ENCODE measurements at regions not wholly inside any gene's neighbourhood (a gene's known extent, or its start where the extent isn't known, plus 50 kb on each side); places are given as distances from the start of the nearest gene placed in this dataset.
"Not testable (repeated sequence)": the region's sequence is repeated elsewhere in the genome, so short reads cannot be mapped to it uniquely, and the experiment has no call there.

DNA sequence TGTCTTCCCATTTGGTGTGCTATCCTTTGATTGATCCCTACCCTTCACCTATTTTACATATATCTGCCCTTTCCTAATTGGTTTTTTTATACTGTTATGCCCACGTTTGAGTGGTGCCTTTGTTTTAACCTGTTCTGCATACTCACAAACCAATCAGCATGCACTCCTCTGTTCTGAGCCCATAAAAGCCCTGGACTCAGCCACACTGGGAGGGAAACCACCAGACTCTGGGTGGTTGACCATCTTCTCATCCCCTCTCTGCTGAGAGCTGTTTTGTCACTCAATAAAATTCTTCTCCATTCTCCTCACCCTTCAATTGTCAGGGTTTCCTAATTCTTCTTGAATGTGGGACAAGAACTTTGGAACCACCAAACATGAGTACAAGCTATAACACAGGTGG lies 989.8 kb downstream of the ADGRL2 start:
- no peak for DNase-seq

DNA sequence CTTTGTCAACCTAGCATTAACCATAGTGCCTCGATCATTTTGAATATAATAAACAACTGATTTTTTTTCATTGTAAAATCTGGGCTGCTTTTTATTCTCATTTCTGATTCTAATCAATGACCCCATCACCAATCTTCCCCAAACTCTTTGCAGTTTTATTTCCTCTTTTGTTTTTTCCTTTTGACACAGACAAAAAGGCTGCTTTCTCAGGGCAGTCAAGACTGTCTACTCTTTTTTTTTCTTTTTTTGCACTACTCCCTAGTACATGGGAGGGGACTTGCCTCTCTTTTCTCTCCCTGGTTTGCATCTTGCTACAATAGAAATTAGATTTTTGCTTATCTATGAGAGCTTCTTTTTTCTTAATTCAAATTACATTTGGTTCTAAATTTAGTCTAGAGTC lies 987.9 kb downstream of the ADGRL2 start:
- DNase-seq, result no peak

DNA sequence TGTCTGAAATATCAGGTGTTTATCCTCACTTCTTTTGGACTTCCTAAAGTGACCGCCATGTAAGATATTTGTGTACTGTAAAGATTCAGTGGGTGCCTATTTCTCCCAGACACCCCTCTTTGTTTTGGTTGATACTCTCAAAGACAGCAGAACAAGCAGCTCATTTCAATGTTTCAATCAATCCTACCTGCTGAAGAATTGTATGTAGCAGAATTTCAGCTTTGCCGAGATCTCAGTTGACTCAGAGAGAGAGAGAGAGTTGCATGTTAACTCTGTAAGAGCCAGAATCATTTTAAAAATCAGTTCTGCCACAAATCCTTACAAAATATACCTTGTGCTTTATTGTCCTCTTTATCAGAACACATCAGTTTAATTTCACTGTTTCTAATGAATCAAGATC lies 987.3 kb downstream of the ADGRL2 start:
- DNase-seq, result no peak

DNA sequence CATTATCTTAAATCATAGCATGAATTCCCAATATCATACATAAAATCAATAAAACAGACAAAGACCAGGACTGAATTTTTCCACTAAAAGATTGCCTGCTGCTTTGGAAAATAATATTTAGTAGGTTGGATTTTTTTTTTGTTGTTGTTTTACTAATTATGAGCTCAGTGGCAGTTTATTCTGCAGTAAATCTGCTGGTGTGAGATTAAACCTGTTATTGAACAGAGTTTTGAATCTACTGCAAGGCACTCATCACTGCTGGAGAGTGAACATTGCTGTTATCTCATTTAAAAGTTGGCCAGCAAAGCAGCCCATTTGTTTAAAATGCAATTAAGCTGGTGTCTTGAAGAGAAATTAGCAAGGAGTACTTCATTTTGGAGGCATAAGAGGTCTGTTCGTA lies 986.1 kb downstream of the ADGRL2 start:
- DNase-seq, result no peak

DNA sequence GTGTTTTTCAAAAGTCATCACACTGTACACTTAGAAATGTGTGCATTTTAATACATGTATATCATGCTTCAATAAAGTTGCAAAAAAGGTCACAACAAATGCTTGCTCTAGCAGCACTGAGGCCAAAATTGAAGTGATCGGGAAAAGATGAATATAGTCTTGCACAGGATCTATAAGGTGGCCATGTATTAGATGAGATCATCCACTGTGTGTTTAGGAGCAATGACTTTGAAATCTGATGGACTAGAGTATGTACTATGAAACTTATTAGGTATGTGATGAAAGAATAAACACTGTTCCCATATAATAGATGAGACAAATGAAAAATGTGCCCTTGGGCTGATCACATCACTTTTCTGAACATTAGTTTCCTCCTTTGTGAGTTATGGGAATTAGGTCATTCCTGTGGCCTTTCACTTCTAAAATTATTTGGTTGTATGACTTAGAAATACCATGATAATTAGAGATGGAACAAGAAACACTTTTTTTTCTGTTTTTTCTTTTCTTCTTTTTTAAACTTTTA lies 984.6 kb downstream of the ADGRL2 start:
- no peak for DNase-seq

DNA sequence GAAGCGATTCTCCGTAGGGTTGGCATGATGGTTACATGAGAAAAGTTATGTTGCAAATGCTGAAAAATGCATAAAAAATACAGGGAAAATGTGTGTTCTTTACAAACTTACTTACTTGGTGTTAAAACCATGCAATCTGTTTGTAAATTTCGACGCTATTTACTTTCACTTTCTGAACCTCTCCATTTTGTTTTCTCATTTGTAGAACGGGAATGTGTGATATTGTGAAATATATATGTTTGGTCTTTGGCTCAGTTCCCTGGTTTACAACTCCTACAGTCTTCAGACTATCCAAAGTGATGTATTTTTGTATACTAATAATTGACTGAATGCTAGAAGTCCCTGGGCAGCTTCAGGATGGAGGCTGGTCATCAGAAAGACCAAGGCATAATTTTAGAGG lies 982.3 kb downstream of the ADGRL2 start:
- no peak for DNase-seq

DNA sequence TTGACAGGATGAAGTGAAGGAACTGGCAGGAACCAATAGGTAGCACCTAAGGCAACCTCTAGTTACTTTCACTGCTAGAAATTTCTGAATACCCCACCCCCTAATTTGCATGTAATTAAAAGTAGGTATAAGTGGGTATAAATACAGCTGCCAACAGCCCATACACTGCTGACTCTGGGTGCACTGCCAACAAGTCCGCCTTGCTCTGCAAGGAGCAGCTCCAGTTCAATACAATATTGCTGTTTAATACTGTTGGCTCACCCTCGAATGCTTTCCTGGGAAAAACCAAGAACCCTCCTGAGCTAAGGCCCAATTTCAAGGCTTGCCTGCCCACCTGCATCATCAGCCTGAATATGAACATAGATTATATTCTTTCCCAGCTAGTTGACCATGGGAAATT lies 981.9 kb downstream of the ADGRL2 start:
- DNase-seq, result no peak

DNA sequence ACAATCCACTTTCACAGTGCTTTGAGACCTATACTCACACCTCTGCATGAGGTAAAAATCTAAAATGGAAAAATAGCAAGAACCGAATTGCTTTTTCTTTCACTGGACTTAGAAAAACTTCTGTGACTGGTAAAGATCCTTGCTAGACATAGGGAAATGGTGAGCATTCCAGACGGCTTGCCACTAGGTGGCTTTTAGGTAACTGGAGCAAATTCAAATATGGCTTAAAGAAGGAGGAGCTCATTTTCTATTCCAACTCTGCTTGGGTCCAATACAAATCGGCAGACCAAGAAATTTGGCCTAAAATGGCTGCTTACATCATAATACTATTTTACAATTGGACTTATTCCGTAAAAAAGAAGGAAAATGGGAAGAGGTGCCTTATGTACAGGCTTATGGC lies 977.9 kb downstream of the ADGRL2 start:
- DNase-seq, result no peak

DNA sequence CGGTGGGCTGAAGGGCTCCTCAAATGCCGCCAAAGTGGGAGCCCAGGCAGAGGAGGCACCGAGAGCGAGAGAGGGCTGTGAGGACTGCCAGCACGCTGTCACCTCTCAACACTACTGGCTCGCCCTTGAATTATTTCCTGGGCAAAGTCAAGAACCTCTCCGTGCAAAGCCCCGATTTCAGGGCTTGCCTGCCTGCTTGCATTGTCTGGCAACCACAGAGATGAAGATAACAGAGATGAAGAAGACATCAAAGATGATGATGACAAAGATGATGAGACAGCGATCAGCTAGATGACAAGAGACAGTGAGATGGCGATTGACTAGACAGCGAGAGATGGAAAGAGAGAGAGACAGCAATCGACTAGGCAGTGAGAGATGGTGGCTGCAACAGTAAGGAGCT lies 976.5 kb downstream of the ADGRL2 start:
- no peak for DNase-seq

DNA sequence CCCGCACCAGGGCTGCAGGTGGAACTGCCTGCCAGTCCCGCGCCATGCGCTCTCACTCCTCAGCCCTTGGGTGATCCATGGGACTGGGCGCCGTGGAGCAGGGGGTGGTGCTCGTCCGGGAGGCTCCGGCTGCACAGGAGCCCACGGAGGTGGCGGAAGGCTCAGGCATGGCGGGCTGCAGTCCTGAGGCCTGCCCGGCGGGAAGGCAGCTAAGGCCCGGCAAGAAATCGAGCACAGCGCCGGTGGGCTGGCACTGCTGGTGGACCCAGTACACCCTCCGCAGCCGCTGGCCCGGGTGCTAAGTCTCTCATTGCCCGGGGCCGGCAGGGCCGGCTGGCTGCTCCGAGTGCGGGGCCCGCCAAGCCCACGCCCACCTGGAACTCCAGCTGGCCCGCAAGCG lies 976.0 kb downstream of the ADGRL2 start:
- not testable (repeated sequence) for DNase-seq

DNA sequence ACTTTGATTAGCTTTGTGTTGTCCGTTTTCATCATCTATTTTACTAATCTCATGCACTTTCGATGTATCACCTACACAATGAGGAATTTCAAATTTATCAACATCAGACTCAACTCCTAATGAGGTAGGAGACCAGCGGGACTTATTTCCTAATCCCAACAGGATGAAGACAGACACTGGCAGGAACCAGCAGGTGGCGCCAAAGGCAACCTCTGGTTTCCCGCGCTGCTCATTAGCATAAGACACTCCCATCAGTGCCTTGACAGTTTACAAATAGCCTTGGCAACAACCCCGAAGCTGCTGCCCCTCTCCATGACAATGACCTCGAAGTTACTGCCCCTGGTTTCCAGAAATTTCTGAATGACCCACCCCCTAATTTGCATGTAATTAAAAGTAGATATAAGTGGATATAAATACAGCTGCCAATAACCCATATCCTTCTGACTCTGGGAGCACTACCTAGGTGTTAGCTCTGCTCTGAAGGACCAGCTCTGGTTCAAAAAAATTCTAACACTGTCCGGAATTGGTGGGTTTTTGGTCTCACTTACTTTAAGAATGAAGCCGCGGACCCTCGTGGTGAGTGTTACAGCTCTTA lies 974.8 kb downstream of the ADGRL2 start:
- DNase-seq, result no peak

DNA sequence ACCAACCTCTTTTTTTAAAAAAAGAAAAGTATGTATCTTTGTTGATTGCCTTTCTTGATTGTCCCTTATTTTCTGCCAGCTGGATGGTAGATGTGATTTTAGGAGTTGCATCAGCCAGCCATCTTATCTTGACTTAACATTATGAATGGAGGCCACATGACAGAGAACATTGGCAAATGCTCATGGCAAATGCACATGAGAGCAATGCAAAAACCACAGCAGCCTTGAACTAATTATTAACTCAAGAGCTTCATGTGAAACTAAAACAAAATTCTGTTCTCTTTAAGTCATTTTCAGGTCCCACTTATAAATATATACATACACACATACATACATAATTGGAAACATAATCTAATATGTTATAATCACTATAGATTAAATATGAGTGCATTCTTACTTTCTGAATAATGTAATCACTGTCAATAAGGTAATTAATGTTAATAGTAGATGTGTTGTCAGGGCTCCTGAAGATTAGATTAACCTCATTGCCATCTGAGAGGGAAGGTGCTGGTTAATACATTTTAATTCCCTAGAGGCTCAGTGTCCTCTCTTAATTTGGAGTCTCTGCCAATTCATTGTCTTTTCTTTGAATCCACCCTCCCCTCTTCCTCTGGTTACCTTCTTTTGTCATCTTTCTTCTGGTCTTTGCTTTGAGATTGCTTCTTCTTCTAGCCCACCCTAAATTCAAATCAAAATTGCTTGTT lies 962.2 kb downstream of the ADGRL2 start:
- DNase-seq, result no peak

DNA sequence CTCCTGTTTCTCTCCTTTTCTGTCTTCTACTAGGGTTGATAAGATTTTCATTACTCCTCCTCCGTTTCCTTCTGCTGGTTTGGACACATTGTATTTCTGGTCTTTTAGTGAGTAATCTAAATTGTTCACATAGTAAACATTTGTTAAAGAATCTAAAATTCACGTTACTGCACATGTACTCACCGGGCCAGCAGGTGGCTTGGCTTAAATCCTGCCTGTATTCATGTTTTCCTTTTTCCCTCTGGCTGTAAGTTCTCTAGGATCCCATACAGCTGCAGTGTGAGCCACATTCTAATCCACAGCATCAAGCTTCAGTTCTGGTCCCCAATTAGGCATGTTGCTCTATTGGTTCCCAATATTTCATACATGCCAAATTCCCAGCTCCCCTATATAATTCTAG lies 958.3 kb downstream of the ADGRL2 start:
- DNase-seq, result no peak

DNA sequence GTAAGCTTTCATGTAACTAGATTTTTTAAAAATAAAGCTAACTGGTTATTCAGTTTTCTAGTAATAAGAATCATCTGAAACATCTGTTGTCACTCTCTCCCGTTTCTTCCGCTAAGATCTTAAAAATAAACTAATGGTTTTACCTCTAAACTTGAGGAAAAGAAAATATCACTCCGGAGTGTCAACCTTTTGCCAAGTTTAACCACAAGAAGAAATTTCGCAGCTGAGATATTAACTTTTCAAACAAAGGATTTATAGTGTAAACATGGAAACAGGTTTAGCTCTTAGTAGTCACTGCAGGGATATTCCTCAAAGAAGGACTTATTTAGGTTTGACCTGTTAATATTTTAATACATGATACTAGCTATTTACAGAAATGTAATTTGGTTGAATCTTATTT lies 954.9 kb downstream of the ADGRL2 start:
- no peak for DNase-seq

DNA sequence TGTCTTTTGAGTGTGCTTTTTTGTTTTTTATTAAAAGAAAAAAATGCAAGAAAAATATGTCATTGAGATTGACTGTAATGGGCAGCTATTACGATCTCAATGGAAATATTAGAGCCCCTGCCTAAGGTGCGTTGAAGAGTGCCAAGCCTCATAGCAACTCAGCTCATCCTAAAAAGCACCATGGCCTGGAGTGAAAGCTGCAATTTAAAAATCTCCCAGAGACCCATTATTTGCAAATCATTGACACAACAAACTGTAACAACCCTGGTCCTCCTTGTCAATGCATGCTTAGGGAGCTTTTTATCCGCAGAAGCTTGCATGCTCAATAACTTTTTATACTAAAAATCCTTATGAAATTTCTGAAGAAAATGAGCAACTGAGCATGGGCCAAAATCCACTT lies 954.5 kb downstream of the ADGRL2 start:
- no peak for DNase-seq

DNA sequence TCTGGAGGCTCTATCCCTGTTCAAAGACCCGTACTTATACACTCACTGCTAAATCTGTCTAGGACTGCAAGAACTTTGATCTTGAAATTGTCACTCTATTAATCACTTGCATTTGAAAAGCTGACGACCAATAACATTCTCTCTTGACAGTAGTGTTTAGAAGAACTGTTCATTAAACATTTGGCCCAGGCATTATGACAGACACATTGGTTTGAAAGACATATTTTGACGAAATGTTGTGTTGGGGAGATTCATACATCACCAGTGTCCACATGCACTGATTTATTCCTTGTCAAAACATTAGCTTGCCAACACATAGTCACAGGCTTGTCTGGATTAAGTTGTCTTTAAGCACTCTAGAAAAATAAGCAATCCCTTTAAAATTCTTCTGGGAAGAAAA lies 951.3 kb downstream of the ADGRL2 start:
- no peak for DNase-seq

DNA sequence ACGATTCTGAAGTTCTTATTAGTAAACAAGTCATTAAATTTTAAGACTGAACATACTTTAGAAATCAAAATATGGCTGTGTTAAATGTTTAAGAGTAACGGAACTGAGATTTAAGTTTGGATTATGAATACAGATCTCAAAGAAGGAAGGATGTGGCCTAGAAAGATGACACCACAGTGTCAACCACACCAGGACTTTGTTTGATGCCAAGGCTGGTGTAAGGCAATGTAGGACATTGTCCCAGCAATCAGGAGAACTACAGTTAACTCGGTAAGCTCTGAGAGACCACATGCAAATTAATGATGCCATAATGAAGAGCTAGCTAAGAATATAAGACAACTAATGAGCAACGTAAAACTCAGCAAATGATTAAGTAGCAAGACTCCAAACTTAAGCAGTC lies 932.9 kb downstream of the ADGRL2 start:
- DNase-seq, result no peak

DNA sequence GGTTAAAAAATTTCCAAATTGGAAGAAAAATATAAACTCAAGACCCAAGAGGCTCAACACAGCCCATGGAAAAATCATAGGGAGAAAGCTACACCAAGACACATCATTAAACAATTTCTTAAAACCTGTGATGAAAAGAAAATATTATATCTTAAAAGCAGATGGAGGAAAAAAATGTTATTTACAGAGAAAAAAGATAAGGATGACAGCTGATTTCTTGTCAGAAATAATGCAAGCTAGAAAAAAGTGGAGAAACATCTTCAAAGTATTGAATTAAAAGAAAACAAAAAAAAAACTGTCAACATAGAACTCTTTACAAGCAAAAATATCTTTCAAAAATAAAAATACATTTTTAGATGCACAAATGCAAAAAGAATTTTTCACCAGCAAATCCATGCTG lies 930.5 kb downstream of the ADGRL2 start:
- no peak for DNase-seq

DNA sequence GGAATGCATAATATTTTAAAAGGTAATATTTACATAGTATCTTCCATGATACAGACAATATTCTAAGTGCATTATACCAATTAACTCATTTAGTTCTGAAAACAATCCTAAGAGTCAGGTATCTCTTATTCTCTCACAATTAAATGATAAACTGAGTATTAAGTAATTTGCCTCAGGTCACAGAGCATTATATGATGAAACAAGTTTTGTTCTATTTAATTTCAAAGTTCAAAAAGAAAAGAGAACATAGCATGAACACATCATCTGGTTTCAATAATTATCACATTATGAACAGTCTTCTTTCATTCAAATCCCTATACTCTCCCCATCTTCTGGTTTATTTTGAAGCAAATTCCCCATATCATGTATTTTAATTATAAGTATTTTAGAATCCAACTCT lies 927.5 kb downstream of the ADGRL2 start:
- DNase-seq, result no peak

DNA sequence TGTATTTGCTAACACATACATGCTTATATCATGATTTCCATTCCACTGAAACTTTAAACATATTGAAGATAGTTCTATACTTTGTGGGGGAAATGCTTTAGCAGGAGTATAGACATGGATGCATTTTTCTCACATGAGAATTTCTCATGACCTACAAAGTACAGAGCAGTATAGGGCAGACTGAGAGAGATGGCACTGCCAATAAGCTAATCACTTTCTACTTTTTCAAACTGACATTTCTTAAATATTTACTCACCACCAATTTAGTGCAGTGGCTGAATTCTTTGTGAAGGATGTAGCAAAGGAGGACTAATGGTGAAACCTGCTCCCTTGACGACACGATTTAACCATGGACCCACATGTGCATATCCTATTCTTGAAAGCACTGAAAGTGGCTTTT lies 923.5 kb downstream of the ADGRL2 start:
- DNase-seq, result no peak

DNA sequence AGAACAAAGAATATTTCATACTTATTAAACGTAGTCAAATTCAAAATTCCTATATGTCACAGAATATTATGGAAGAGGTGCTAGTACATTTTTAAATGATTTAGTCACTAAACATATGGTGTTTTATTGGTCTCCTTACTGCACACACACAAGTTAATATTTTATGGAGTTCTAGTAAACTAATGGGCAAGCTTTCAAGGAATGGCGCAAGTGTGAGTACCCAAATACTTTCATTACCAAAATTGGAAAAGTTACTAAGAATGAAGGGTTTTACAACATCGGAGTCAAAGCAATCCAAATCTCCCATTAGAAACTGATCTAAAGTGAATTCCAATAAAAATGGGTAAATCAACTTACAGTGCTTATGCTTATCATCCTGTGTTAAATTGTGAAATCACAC lies 921.9 kb downstream of the ADGRL2 start:
- DNase-seq, result no peak

DNA sequence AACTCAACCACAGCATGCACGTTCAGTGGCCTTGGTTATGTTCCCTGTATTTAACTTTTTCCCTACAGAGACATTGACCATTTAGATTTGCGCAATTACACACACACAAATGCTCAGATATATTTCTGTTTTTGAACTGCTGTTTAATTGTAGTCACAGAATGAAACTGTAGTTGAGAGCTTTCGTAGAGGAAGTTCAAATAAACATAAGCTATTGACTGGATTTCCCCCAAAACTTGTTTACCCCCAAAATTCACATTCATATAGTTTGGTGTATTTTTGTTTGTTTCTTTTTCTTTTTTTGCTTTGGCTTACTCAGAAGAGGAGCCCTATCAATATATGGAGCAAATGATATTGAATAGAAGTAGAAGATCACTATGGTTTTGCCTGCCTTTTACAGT lies 921.0 kb downstream of the ADGRL2 start:
- DNase-seq, result no peak

DNA sequence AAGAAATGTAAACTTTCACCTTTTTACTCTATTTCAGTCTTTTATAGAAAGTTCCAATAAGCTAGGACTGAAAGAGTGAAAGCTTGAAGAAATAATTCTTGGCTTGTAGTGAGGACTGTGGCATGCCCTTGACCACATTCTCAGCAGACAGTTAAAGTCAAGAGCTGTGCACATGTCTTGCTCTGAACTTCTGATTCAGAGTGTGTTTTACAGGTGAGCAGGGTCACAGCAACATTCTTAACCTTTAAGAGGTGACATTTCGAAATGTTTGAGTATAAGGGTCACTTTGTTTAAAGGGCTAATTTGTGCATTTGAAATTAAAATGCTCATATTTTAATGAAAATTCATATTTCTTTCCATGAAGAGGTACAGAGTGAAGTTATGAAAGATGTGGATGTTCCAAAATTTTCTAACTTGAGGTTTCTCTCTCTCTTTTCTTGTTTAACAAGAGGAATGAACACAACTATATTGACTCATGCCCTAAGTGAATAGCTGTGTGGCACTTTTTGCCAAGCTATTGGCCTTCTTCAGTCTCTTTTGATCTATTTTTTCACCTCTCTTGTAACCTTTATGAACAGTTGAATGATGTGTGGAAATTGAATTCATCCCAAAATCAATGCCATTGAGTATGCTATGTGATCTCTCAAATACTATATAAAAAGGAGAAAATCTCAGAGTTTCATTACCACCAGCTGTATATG lies 918.1 kb downstream of the ADGRL2 start:
- DNase-seq, result no peak

DNA sequence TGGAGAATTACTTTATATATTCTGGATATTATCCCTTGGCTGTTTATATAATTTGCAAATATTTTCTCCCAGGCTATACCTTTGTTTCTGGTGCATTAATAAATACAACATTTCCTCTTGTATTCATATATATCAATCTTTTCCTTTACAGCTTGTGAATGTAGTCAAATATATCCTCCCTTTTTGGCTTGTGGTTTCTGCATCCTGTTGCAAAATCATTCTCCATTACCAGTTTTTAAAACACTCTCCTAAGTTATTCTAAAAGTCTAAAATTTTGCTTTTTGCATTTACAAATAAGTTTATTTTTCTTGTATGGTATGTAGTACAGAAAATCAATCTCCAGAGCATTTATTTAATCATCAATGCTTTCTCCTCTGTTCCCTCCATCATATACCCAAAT lies 909.4 kb downstream of the ADGRL2 start:
- no peak for DNase-seq
